Neutrophil (primary cell): ENCODE measurements at regions not wholly inside any gene's neighbourhood (a gene's known extent, or its start where the extent isn't known, plus 50 kb on each side); places are given as distances from the start of the nearest gene placed in this dataset.
"Not testable (repeated sequence)": the region's sequence is repeated elsewhere in the genome, so short reads cannot be mapped to it uniquely, and the experiment has no call there.

Experiments used
- H3K27ac ChIP-seq: fragments of 200-600 bp; sonication (generic); 2 replicates; pipeline ENCODE4 v1.5.1; 2016; ENCODE audit warnings: mild to moderate bottlenecking, moderate library complexity
- H3K27me3 ChIP-seq: fragments of 200-600 bp; sonication (generic); 2 replicates; pipeline ENCODE4 v1.6.0; 2016; ENCODE audit warnings: mild to moderate bottlenecking
- H3K36me3 ChIP-seq: fragments of 200-600 bp; sonication (generic); 2 replicates; pipeline ENCODE4 v1.5.1; 2017
- H3K4me1 ChIP-seq, 2 experiments: fragments of 200-600 bp in 1 of 2; sonication (generic) in 1 of 2; 1 replicate in 1 of 2; 2 replicates in 1 of 2; pipeline versions ENCODE4 v1.5.1 to v1.6.1; 2013 to 2016; ENCODE audit warnings: low read depth in 1 of 2, low read length in 1 of 2, mild to moderate bottlenecking in 1 of 2, moderate library complexity in 1 of 2; ENCODE audit not compliant: control insufficient read depth in 1 of 2, insufficient read depth in 1 of 2
- H3K4me3 ChIP-seq, 2 experiments: fragments of 200-600 bp in 1 of 2; sonication (generic) in 1 of 2; 1 replicate in 1 of 2; 2 replicates in 1 of 2; pipeline ENCODE4 v1.5.1; 2013 to 2016; ENCODE audit warnings: low read depth in 1 of 2, low read length in 1 of 2, mild to moderate bottlenecking in 1 of 2, moderate library complexity in 1 of 2
- H3K9me3 ChIP-seq: fragments of 200-600 bp; sonication (generic); 2 replicates; pipeline ENCODE4 v1.5.1; 2016

GRCh38 chr2:87290566-87291307 lies 269.1 kb upstream of the PLGLB1 start:
- H3K27me3 ChIP-seq, H3K4me1 ChIP-seq, H3K4me3 ChIP-seq, H3K27ac ChIP-seq, H3K9me3 ChIP-seq, H3K36me3 ChIP-seq: not testable (repeated sequence)

- H3K4me1 ChIP-seq, H3K4me3 ChIP-seq, H3K9me3 ChIP-seq, H3K27me3 ChIP-seq, H3K36me3 ChIP-seq, H3K27ac ChIP-seq: not testable (repeated sequence)
Observed at GRCh38 chr2:87291400-87292200, 270.0 kb upstream of the PLGLB1 start.

GRCh38 chr2:87293931-87294594 lies 272.4 kb upstream of the PLGLB1 start:
- H3K4me3 ChIP-seq, H3K4me1 ChIP-seq, H3K27me3 ChIP-seq, H3K36me3 ChIP-seq, H3K9me3 ChIP-seq, H3K27ac ChIP-seq: not testable (repeated sequence)

GRCh38 chr2:87295135-87295534 lies 273.5 kb upstream of the PLGLB1 start:
- not testable (repeated sequence) for H3K9me3 ChIP-seq, H3K27me3 ChIP-seq, H3K4me3 ChIP-seq, H3K36me3 ChIP-seq, H3K4me1 ChIP-seq, H3K27ac ChIP-seq

DNA sequence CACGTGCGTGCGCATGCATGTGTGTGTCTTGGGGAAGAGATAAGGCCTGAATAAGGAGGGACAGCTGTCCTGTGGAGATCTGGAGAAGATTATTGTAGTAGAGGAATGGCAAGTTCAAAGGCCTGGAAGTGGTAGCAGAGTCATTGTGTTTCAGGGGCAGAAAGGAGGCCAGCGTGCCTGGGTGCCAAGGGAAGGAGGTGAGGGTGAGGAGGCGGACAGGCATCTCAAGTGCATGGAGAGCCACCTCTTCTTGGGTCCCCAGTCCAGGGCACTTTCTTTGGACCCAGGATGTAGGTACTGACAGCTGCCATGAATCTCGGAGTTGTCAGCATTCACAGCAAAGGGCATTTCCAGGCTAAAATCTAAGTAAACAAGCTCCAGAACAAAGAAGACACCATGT lies 279.7 kb upstream of the PLGLB1 start:
- not testable (repeated sequence) for H3K9me3 ChIP-seq, H3K36me3 ChIP-seq, H3K4me1 ChIP-seq, H3K4me3 ChIP-seq, H3K27ac ChIP-seq, H3K27me3 ChIP-seq

GRCh38 chr2:87301871-87302270 lies 280.2 kb upstream of the PLGLB1 start:
- not testable (repeated sequence) for H3K27me3 ChIP-seq, H3K9me3 ChIP-seq, H3K36me3 ChIP-seq, H3K4me3 ChIP-seq, H3K4me1 ChIP-seq, H3K27ac ChIP-seq

DNA sequence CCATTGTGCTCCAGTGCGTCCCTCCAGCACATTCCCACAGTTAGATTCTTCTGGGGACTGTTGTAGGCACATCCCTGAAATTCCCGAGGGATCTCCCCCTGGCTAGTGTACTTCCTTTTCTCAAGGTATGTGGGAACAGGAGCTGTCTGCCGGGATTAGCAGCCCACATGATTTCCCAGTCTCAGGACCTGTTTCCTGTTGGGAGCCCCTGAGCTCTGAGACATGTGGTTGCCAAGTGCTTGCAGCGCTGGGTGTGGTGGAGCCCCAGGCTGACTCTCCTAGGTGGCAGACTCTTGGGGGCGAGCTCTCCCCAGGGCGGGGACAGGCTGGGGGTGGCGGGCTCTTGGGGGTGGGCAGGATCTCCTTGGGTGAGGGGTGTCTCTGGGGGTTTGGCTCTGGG lies 287.0 kb upstream of the PLGLB1 start:
- H3K4me3 ChIP-seq, H3K4me1 ChIP-seq, H3K27ac ChIP-seq, H3K36me3 ChIP-seq, H3K27me3 ChIP-seq, H3K9me3 ChIP-seq: not testable (repeated sequence)

DNA sequence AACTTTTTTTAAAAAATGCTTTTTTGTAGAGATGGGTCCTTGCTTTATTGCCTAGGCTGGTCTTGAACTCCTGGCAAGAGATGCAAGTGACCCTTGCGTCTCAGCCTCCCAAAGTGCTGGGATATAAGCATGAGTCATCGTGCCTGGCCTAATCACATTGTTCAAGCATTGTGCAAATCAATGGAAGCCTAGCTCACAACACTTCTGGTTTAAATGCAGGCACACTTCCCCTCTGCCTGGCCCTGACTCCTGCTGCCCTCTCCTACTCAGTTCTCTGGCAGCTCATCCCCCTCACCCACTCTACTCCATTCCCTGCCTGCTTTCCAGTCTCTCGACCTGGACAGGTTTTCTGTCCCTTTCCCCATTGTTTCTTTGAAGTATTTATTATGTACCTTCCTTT lies 288.1 kb upstream of the PLGLB1 start:
- H3K36me3 ChIP-seq, H3K27me3 ChIP-seq, H3K4me1 ChIP-seq, H3K4me3 ChIP-seq, H3K9me3 ChIP-seq, H3K27ac ChIP-seq: not testable (repeated sequence)

GRCh38 chr2:87311896-87312441 lies 290.3 kb upstream of the PLGLB1 start:
- H3K4me3 ChIP-seq, H3K36me3 ChIP-seq, H3K4me1 ChIP-seq, H3K27me3 ChIP-seq, H3K27ac ChIP-seq, H3K9me3 ChIP-seq: not testable (repeated sequence)

GRCh38 chr2:87314622-87315021 lies 293.0 kb upstream of the PLGLB1 start:
- H3K4me1 ChIP-seq, H3K27me3 ChIP-seq, H3K36me3 ChIP-seq, H3K27ac ChIP-seq, H3K9me3 ChIP-seq, H3K4me3 ChIP-seq: not testable (repeated sequence)

DNA sequence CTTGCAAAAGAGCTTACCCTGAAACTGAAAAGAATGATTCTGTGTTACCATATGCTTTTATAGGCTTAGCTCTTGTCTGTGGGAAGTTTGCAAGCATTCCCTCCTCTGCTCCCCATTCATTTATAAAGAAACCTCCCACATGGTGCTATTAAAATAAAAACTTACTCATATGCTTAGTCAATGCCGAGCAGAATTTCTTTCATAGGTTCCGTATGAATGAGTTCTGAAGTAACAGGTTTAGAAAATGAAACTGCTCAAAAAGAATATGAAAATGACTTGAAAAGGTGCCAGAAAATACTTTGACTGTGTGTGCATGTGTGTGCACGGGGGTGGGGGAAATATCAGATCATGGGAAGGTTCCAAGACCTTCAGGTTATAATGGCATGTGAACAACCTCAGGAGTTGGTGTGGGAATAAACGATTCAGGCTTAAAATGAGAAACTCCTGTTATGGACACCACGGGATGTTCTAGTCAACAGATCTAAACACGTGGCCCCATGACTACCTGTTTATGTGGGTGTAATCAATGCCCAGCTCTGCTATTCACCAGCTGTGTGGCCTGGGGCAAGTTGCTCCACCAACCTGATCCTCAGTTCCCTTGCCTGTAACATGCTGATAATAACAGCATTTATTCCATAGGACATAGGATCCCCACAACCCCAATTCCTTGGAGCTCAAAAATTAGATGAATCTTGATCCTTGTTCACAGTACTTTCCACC lies 293.7 kb upstream of the PLGLB1 start:
- H3K9me3 ChIP-seq, H3K4me3 ChIP-seq, H3K36me3 ChIP-seq, H3K4me1 ChIP-seq, H3K27me3 ChIP-seq, H3K27ac ChIP-seq: not testable (repeated sequence)

DNA sequence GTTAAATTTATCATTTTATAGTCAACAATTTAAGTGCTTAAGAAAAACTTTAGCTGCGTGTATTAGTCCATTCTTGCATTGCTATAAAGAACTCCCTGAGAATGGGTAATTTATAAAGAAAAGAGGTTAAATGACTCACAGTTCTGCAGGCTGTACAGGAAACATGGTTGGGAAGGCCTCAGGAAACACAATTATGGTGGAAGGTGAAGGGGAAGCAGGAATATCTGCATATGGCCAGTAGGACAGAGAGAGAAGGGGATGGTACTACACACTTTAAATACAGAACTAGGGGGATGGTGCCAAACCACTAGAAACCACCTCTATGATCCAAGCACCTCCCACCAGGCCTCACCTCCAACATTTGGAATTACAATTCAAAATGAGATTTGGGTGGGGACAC lies 295.5 kb upstream of the PLGLB1 start:
- H3K27ac ChIP-seq, H3K4me3 ChIP-seq, H3K4me1 ChIP-seq: not testable (repeated sequence)

DNA sequence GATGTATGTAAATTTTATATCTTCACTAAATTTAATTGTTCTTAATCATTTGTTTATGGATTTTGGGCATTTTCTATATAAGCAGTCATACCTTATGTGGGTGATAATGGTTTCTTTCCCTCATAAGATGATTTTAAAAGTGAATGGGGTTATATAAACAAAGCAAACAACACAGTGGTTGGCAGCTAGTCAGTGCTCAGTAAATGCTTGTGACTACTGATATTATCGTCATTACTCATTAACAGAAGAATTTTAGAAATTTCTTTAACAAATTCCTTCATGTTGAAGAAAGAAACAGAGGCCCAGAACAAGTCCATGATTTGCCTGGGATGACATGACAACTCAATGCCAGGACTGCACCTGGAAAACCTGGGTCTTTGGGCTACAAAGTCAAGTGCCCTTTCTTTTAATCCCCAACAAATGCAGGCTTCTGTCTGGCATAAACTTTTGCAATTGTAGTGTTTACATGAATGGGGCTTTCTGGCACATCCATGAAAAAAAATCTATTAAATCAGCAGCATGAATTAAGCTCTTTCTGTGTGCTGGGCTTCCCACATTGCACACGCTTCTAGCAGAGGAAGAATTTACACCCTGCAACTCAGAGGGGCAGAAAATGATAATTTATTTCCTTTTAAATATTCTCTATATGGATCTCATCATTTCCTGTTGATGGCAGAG lies 297.3 kb upstream of the PLGLB1 start:
- H3K27me3 ChIP-seq, H3K4me1 ChIP-seq, H3K36me3 ChIP-seq, H3K4me3 ChIP-seq, H3K9me3 ChIP-seq, H3K27ac ChIP-seq: not testable (repeated sequence)

More for the DNA sequence above, 295.5 kb upstream of the PLGLB1 start:
- not testable (repeated sequence) for H3K36me3 ChIP-seq, H3K9me3 ChIP-seq, H3K27me3 ChIP-seq
